Neural cell (in vitro differentiated cells): ENCODE measurements at regions not wholly inside any gene's neighbourhood (a gene's known extent, or its start where the extent isn't known, plus 50 kb on each side); places are given as distances from the start of the nearest gene placed in this dataset.

ENCODE experiments used
- CTCF ChIP-seq: fragments of 450-650 bp; IDR thresholded peaks from 2 replicates; pipeline ENCODE4 v1.5.1; 2014; ENCODE audit warnings: antibody characterized with exemption, mild to moderate bottlenecking, moderate library complexity; ENCODE audit not compliant: poor library complexity, severe bottlenecking
- MXI1 ChIP-seq: fragments of 450-650 bp; conservative IDR thresholded peaks from 2 replicates; pipeline ENCODE4 v1.6.1; 2014; ENCODE audit warnings: antibody characterized with exemption, mild to moderate bottlenecking; ENCODE audit not compliant: poor library complexity, severe bottlenecking
- POLR2AphosphoS5 ChIP-seq: IDR thresholded peaks from 2 replicates; pipeline ENCODE4 v1.6.1; 2012

GRCh38 chr16:9338510-9338909 is 247.1 kb downstream of the HAPSTR1 start:
- TF ChIP-seq CTCF: no peak
- no peak for TF ChIP-seq POLR2AphosphoS5
- TF ChIP-seq MXI1: no peak
